Gastroesophageal sphincter (tissue), 3 donors: ENCODE measurements at regions not wholly inside any gene's neighbourhood (a gene's known extent, or its start where the extent isn't known, plus 50 kb on each side); places are given as distances from the start of the nearest gene placed in this dataset.

ENCODE experiments used
- CTCF ChIP-seq, 4 experiments: fragments of 200-600 bp in 2 of 4; fragments of 450-650 bp in 2 of 4; sonication (generic) in 1 of 4; IDR thresholded peaks; one replicate each; pipeline ENCODE4 v1.5.1; 2017 to 2019; ENCODE audit warnings: antibody characterized with exemption in 4 of 4, mild to moderate bottlenecking in 2 of 4, moderate library complexity in 2 of 4
- POLR2A ChIP-seq, 2 donors: fragments of 450-650 bp; IDR thresholded peaks; one replicate each; pipeline ENCODE4 v1.6.1; 2017; ENCODE audit warnings: antibody characterized with exemption in 2 of 2, mild to moderate bottlenecking in 2 of 2, moderate library complexity in 1 of 2

DNA sequence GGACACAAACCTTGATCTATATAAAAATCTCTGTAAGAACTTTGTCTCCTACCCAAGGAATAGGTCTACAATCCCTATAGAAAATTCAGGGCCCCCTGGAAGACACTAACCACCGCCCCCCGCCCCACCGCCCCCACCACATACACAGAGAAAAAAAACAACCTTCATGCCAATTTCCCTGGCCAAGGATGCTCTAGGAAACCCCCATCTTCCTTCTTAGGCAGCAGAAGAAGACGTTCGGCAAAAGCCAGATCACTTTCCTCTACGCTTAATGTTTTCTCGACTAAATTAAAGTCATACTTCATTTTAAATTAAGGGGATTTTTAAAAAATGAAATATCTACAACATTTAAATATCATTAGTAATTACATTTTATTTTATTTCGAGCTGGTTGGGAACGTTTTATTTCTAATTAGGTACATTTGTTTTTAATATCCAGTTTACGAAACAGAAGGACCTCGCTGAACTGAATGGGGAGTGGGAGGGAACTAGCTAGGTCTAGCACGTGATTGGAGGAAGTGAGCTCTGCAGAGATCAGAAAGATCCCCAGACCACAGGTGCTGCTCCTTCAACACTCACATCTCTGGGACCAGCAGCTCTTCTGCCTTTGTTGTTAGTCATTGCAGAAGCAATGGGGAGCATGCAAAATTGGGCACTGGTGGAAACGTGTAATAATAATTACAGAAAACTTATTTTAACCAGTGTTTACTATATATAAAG is 472.3 kb downstream of the MN1 start:
- TF ChIP-seq CTCF (IDR thresholded peaks at IDR 0.05), result no peak
- no peak for TF ChIP-seq POLR2A (IDR thresholded peaks at IDR 0.05)
